Activated CD8-positive, alpha-beta memory T cell treated with anti-CD3 and anti-CD28 coated beads, Interleukin-2, amount 50 U/mL, for 24 hours (primary cell): ENCODE measurements at regions not wholly inside any gene's neighbourhood (a gene's known extent, or its start where the extent isn't known, plus 50 kb on each side); places are given as distances from the start of the nearest gene placed in this dataset.

Experiments
- DNase-seq: peaks from one replicate; pipeline ENCODE4 v3.0.0-alpha.2; 2020; ENCODE audit errors: extremely low read depth

DNA sequence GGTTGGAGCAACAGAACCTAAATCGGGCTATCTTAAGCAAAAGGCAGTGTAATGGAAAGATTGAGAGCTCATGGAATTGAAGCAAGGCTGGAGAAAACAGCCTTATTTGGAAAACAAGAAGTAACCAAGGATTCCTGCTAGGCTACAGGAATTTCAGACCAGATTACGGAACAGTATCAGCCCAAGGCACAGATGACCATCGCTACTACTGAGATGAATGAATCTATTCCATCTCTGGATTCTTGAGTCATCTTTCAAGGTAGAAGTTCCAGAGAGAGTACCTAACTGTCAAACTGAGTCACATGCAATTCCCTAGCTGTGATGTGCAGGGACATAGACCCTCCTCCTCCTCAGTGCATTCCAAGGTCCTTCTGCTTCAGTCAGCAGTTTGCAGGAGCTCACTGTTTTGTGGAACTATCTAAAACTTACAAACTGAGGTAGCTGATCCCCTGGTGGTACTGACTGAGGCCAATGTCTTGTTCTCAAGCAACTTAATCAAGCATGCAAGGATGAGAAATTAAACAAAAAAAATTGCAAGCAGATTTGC, 62.0 kb upstream of the SMLR1 start:
- DNase-seq: no peak

DNA sequence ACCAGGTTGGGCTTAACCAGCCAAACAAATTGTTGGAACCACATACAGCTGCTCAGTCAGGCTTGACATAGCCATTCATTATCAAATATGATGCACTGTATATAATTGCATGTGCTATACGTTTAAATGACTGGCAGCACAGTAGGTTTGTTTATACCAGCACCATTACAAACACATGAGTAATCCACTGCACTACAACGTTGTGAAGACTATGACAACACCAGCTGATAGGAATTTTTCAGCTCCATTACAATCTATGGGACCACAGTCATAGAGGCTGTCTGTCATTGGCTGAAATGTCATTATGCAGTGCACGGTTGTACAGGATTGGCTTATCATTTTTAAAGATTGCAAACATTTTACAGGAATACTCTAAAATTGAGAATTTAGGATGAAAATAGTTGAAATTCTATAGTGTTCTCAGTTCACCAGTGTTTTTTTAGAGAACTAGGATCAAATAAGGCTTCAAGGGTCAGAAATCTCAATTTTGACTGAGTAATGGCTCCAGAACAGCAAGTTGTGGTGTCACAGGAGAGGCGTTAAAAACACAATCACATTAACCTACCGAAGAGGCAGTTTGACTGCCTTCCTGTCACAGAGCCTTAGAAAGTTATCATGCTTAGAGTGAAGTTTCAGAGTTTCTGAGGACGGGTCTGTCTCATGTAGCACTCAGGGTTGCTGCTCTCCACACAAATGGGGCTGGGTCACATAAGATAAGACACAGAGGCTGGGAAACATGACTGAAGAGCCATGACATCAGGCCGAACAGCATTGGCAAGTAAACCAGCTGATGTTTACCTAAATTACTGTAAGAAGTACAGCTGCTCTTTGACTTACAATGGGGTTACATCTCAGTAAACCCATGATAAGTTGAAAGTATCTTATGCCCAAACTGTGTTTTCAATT, 60.7 kb upstream of the SMLR1 start:
- no peak for DNase-seq

DNA sequence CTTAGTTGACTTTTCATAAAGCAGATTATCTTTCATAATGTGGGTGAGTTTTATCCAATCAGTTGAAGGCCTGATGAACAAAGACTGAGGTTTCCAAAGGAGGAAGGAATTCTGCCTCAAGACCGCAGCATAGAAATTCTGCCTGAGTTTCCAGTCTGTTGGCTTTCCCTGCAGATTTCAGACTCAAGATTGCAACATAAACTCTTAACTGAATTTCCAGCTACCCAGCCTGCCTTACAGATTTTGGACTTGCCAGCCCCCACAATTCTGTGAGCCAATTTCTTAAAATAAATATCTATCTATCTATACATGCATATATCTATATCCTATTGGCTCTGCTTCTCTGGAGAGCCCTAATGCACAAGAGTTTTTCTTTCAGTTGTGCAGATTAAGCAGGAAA, 57.3 kb upstream of the SMLR1 start:
- no peak for DNase-seq

DNA sequence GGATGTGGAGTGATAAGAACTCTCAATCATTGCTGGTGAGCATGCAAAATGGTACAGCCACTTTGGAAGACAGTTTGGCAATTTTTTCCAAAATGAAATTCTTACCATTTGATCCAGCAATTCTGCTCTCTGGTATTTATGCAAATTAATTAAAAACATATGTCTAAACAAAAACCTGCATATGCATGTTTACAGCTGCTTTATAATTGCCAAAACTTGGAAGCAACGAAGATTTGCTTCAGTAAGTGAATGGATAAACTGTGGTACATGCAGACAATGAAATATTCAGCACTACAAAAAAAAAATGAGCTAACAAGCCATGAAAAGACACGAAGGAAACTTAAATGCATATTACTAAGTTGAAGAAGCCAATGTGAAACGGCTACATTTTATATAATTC, 55.5 kb upstream of the SMLR1 start:
- no peak for DNase-seq

DNA sequence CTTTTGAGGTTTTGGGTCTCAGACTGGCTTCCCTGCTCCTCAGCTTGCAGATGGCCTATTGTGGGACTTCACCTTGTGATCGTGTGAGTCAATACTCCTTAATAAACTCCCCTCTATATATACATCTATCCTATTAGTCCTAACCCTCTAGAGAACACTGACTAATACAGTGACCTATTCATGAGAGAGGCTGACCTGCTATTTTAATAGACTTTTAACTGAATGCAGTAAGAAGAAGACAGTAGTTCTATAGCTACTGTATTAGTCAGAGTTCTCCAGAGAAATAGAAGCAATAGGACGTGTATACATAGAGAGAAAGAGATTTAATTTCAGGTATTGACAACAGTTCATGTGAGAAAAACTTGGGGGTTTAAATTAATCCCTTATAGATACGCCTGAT, 53.3 kb upstream of the SMLR1 start:
- no peak for DNase-seq

DNA sequence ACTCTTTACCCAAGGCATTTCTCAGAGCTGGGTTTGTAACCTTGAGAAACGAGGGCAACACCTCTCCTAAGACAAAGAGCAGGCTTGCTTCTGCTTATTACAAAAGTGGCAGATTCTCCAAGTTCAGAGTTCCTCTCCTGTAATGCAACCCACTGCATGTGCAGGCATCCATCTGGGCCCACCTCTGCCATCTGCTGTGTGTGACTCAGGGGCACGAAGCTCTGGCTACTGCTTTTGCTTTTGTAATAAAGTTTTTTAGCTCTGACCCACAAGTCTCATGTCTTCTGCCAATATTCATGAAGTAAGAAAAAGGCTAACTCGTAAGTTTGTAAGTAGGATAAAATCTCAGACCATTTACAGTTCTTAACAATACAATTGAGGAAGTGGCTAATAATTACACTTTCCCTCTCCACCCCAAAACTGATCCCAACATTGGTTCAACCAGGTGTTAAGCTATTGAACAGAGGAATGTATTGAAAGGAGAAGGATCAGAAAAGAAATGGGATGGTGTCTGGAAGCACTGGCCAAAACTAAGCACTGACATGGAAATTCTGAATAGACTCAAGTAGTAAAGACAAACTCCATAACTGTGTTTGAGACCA, 51.7 kb upstream of the SMLR1 start:
- DNase-seq: no peak

DNA sequence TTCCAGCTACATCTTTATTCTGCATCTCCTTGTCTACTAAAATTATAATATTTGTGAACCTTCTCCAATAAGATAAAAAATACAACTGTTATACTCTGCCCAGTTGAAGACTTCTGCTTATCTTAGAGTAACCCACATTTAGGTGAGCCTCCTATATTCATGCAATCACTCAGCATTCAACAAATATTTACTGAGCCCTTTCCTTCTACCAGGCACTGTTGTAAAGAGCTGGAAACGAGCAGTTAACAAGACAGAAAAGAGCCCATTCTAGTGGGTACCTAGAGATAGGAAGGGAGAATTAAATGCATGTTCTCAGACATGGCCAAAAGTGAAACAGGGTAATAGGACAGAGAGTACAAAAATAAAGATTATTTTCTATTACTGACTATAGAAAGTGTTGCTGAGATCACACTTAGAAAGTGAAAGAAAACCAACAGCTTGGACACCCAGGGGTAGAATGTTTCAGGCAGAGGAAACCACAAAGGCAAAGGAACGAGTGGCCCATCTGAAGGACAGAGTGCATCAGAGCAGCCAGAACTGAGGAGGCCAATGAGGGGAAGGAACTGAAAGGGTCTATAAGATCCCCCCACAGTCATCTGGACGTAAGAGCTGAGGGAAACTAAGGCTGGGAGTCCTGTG, 50.8 kb upstream of the SMLR1 start:
- DNase-seq: no peak
